Caco-2 (cell line): ENCODE measurements at regions not wholly inside any gene's neighbourhood (a gene's known extent, or its start where the extent isn't known, plus 50 kb on each side); places are given as distances from the start of the nearest gene placed in this dataset.

ENCODE experiments used
- BruUV-seq: library from RNA; stranded (reverse); fragments of 400-500 nt; replicated peaks from 2 replicates; lab custom pipeline; 2021; lab: Mats Ljungman, UMichigan
- CTCF ChIA-PET: fragments of 300-600 bp; sonication (Branson Sonifier 250); formaldehyde crosslinking; loops from one replicate; lab custom pipeline; 2022; ENCODE audit warnings: antibody characterized with exemption; lab: Charles Lee
- POLR2A ChIA-PET: fragments of 300-600 bp; sonication (Branson Sonifier 250); formaldehyde crosslinking; loops from one replicate; lab custom pipeline; 2022; ENCODE audit warnings: antibody characterized with exemption; lab: Charles Lee
- DNase-seq, 2 experiments: peaks; one replicate each; pipeline versions ENCODE4 v3.0.0 to v3.0.0-alpha.2; 2020 to 2022
- H3K27me3 ChIP-seq: replicated peaks from 2 replicates; pipeline ENCODE4 v1.6.0; 2011; ENCODE audit warnings: low read length; ENCODE audit not compliant: control insufficient read depth, insufficient read depth
- H3K36me3 ChIP-seq: 2 replicates; pipeline ENCODE4 v1.5.1; 2011; ENCODE audit warnings: low read length; ENCODE audit not compliant: control insufficient read depth, insufficient read depth
- H3K4me1 ChIP-seq: fragments of 250-450 bp; sonication (Bioruptor Pico); 2 replicates; pipeline ENCODE4 v1.5.1; 2020; ENCODE audit warnings: mild to moderate bottlenecking
- H3K4me3 ChIP-seq: 2 replicates; pipeline ENCODE4 v1.5.1; 2011; ENCODE audit warnings: low read depth, mild to moderate bottlenecking, control low read depth, low read length
- H3K9me3 ChIP-seq: fragments of 250-450 bp; sonication (Bioruptor Pico); 2 replicates; pipeline ENCODE4 v1.5.1; 2020; ENCODE audit warnings: mild to moderate bottlenecking, moderate library complexity
- H3K27ac Mint-ChIP-seq: one replicate; pipeline ENCODE4 v1.8.0; 2022; ENCODE audit warnings: mixed read lengths; ENCODE audit not compliant: unreplicated experiment
- H3K27me3 Mint-ChIP-seq: one replicate; pipeline ENCODE4 v1.8.0; 2022; ENCODE audit warnings: mixed read lengths; ENCODE audit not compliant: insufficient read depth, unreplicated experiment
- H3K36me3 Mint-ChIP-seq: one replicate; pipeline ENCODE4 v1.8.0; 2022; ENCODE audit warnings: mild to moderate bottlenecking, mixed read lengths; ENCODE audit not compliant: insufficient read depth, unreplicated experiment
- H3K4me1 Mint-ChIP-seq: one replicate; pipeline ENCODE4 v1.8.0; 2022; ENCODE audit warnings: low read depth, mixed read lengths; ENCODE audit not compliant: unreplicated experiment
- H3K4me3 Mint-ChIP-seq: one replicate; pipeline ENCODE4 v1.8.0; 2022; ENCODE audit warnings: mild to moderate bottlenecking, moderate library complexity, mixed read lengths; ENCODE audit not compliant: unreplicated experiment
- H3K9me3 Mint-ChIP-seq: one replicate; pipeline ENCODE4 v1.8.0; 2022; ENCODE audit warnings: mixed read lengths; ENCODE audit not compliant: unreplicated experiment
- intact Hi-C: fragments of 100-400 bp; cut with micrococcal nuclease; formaldehyde crosslinking; loops from one replicate; pipeline ENCODE4 v1.10.0; 2022; ENCODE audit not compliant: unreplicated experiment
- TF ChIP-seq, protein P1 (sequence below), 2 experiments: fragments of 200-600 bp in 1 of 2; IDR thresholded peaks; 1 replicate in 1 of 2; 2 replicates in 1 of 2; pipeline versions ENCODE4 v1.5.1 to v1.8.0; 2011 to 2022; ENCODE audit warnings: antibody characterized with exemption in 1 of 2, control low read depth in 1 of 2, inconsistent platforms in 1 of 2, low read depth in 1 of 2, low read length in 1 of 2, mild to moderate bottlenecking in 1 of 2, moderate library complexity in 1 of 2; ENCODE audit not compliant: insufficient read depth in 1 of 2, severe bottlenecking in 1 of 2, unreplicated experiment in 1 of 2

DNA sequence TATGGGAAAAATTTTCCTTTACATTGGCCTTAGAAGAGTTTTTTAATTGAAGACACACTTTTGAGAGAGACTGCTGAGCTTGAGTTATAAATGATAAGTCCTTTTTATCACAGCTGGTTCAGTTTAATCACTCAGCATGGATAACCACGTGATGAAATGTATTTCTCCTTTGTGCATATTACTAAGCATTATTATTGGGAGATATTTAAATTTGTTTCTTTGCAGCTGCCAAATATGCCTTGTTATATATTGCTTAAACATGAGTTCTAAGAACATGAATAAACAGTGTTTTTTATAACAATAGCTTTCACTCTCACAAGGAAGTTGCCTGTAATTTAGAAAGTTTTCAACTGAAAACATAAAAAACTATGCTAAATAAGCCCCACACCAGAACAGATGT is 293.5 kb upstream of the LRFN5 start:
- DNase-seq = no peak
- POLR2A ChIA-PET = no interaction called here
- Histone ChIP-seq H3K36me3 (no peaks in the 10 kb centered on the region), H3K4me1 (no peaks in the 10 kb centered on the region), H3K4me3 (no peak overlapping the region), H3K9me3 (no peaks in the 10 kb centered on the region), H3K27me3 (no peaks in the 10 kb centered on the region)
- H3K4me3 Mint-ChIP-seq = no peak overlapping the region
- no peaks in the 10 kb centered on the region for H3K4me1 Mint-ChIP-seq
- TF ChIP-seq, protein P1, sequence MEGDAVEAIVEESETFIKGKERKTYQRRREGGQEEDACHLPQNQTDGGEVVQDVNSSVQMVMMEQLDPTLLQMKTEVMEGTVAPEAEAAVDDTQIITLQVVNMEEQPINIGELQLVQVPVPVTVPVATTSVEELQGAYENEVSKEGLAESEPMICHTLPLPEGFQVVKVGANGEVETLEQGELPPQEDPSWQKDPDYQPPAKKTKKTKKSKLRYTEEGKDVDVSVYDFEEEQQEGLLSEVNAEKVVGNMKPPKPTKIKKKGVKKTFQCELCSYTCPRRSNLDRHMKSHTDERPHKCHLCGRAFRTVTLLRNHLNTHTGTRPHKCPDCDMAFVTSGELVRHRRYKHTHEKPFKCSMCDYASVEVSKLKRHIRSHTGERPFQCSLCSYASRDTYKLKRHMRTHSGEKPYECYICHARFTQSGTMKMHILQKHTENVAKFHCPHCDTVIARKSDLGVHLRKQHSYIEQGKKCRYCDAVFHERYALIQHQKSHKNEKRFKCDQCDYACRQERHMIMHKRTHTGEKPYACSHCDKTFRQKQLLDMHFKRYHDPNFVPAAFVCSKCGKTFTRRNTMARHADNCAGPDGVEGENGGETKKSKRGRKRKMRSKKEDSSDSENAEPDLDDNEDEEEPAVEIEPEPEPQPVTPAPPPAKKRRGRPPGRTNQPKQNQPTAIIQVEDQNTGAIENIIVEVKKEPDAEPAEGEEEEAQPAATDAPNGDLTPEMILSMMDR (IDR thresholded peaks at IDR 0.05; ENCODE audit: insufficient read depth in 1 of 2, low read depth in 1 of 2, low read length in 1 of 2, severe bottlenecking in 1 of 2, unreplicated experiment in 1 of 2) = no peak
- no peaks in the 10 kb centered on the region for H3K36me3 Mint-ChIP-seq
- CTCF ChIA-PET = no interaction called here
- intact Hi-C loops = no loop called here
- no peak overlapping the region for H3K27ac Mint-ChIP-seq
- BruUV-seq = no TSS peak
- no peaks in the 10 kb centered on the region for H3K27me3 Mint-ChIP-seq
- no peaks in the 10 kb centered on the region for H3K9me3 Mint-ChIP-seq

DNA sequence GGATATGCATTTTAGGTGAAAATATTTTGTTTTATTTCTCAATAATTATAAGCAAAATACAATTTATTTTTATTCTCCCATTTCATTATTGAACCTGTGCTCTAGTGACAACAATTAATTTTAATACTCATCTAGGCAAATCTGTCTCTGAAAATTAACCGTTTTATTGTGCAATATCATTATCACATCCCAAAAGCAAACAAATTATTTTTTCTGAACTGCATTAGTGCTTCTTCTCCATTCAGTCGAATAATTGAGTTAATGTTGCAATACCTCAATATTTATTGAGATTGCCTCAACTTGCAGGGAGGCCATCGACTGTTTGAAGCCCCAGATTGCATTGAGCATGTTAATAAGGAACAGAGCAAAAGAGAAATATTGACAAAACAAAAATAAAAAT is 303.2 kb upstream of the LRFN5 start:
- Mint-ChIP-seq H3K27ac (no peak overlapping the region), H3K4me1 (no peaks in the 10 kb centered on the region), H3K36me3 (no peaks in the 10 kb centered on the region), H3K27me3 (peaks cover 4% of the 10 kb centered on the region), H3K9me3 (no peaks in the 10 kb centered on the region), H3K4me3 (no peak overlapping the region)
- intact Hi-C loops = no loop called here
- POLR2A ChIA-PET = no interaction called here
- no peaks in the 10 kb centered on the region for H3K36me3 ChIP-seq
- no peak for DNase-seq
- TF ChIP-seq, protein P1 (IDR thresholded peaks at IDR 0.05; ENCODE audit: insufficient read depth in 1 of 2, low read depth in 1 of 2, low read length in 1 of 2, severe bottlenecking in 1 of 2, unreplicated experiment in 1 of 2) = no peak
- H3K4me3 ChIP-seq = no peak overlapping the region
- no peaks in the 10 kb centered on the region for H3K27me3 ChIP-seq
- CTCF ChIA-PET = no interaction called here
- H3K9me3 ChIP-seq = no peaks in the 10 kb centered on the region
- no TSS peak for BruUV-seq
- peaks cover under 1% of the 10 kb centered on the region; the same call in 1 of the 2 replicates for H3K4me1 ChIP-seq

DNA sequence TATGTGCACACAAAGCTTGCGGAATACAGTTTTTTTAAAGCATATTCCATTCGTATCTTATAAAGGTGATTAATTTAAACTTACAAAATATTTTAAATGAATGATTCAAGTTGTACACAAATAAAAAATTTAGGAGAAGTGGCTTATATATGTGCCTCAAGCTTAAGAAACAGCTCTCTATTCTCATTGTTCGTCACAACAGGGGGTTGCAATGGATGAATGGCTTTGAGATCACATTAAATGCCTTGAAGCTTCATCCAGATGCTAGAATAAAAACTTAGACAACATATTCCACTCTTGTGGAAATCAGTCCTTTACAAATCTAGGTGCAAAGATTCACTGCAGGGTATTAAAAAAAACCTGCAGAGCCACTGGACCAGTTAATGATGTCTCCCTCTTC is 303.9 kb upstream of the LRFN5 start:
- H3K4me1 ChIP-seq = peaks cover 8% of the 10 kb centered on the region; the same call in 1 of the 2 replicates
- H3K27me3 ChIP-seq = no peaks in the 10 kb centered on the region
- DNase-seq = no peak
- no peaks in the 10 kb centered on the region for H3K36me3 ChIP-seq
- Mint-ChIP-seq H3K9me3 (no peaks in the 10 kb centered on the region), H3K4me3 (no peak overlapping the region), H3K4me1 (no peaks in the 10 kb centered on the region), H3K27me3 (peaks cover 4% of the 10 kb centered on the region), H3K27ac (no peak overlapping the region), H3K36me3 (no peaks in the 10 kb centered on the region)
- intact Hi-C loops = no loop called here
- H3K4me3 ChIP-seq = no peak overlapping the region
- POLR2A ChIA-PET = no interaction called here
- CTCF ChIA-PET = no interaction called here
- no peaks in the 10 kb centered on the region for H3K9me3 ChIP-seq
- no TSS peak for BruUV-seq
- TF ChIP-seq, protein P1 (IDR thresholded peaks at IDR 0.05; ENCODE audit: insufficient read depth in 1 of 2, low read depth in 1 of 2, low read length in 1 of 2, severe bottlenecking in 1 of 2, unreplicated experiment in 1 of 2) = no peak
